ENCODE measurements at regions not wholly inside any gene's neighbourhood (a gene's known extent, or its start where the extent isn't known, plus 50 kb on each side); places are given as distances from the start of the nearest gene placed in this dataset.

GRCh38 chr10:118118716-118119115 is 72.0 kb upstream of the RAB11FIP2 start:
- H3K14ac ChIP-seq (replicated peaks; ENCODE audit: low read depth, low read length): no peak overlapping the region
- H4K8ac ChIP-seq (ENCODE audit: low read depth in 2 of 2, low read length in 2 of 2): no peak overlapping the region
- no peak for DNase-seq
- TF ChIP-seq, protein P1, sequence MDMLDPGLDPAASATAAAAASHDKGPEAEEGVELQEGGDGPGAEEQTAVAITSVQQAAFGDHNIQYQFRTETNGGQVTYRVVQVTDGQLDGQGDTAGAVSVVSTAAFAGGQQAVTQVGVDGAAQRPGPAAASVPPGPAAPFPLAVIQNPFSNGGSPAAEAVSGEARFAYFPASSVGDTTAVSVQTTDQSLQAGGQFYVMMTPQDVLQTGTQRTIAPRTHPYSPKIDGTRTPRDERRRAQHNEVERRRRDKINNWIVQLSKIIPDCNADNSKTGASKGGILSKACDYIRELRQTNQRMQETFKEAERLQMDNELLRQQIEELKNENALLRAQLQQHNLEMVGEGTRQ (IDR thresholded peaks at IDR 0.05; ENCODE audit: low read depth, low read length): no peak
- TF ChIP-seq RAD21 (IDR thresholded peaks at IDR 0.05; ENCODE audit: low read length): no peak
- no peak for TF ChIP-seq MAZ (IDR thresholded peaks at IDR 0.05; ENCODE audit: borderline replicate concordance, low read depth, low read length)
- TF ChIP-seq RFX5 (IDR thresholded peaks at IDR 0.05; ENCODE audit: low read depth, low read length): no peak
- H3K9ac ChIP-seq (ENCODE audit: low read depth, low read length): no peak overlapping the region
- dilution Hi-C loops (cut with HindIII; ENCODE audit: low sequenced_read_pairs, unreplicated experiment) (no loop called here), in situ Hi-C loops (cut with MboI; ENCODE audit: low sequenced_read_pairs) (no loop called here), intact Hi-C loops (cut with micrococcal nuclease) (no loop called here)
- no peak overlapping the region for H2BK120ac ChIP-seq (ENCODE audit: low read depth, low read length)
- H2AFZ ChIP-seq (replicated peaks; ENCODE audit: low read length, poor library complexity): no peak overlapping the region
- H3K9me3 ChIP-seq (ENCODE audit: control insufficient read depth, insufficient read depth, low read length): no peaks in the 10 kb centered on the region
- ChIA-PET CTCF (interaction anchor here (0.6 kb wide), 1 partner anchor 14 kb away, joined by 3 read pairs; no protein-coding TSS in a partner anchor), POLR2A (ENCODE audit: unreplicated experiment) (no interaction called here)
- no peak overlapping the region for H3K18ac ChIP-seq (ENCODE audit: low read depth, low read length)
- H3K27me3 ChIP-seq (ENCODE audit: control insufficient read depth, insufficient read depth, low read length): no peaks in the 10 kb centered on the region
- H2AK9ac ChIP-seq (replicated peaks; ENCODE audit: low read depth, low read length, poor library complexity): no peak overlapping the region
- no peak overlapping the region for H3K27ac ChIP-seq (ENCODE audit: insufficient read depth, low read length)
- H4K5ac ChIP-seq (ENCODE audit: low read depth, low read length): no peak overlapping the region
- H3K36me3 ChIP-seq (ENCODE audit: control insufficient read depth, insufficient read depth, low read length): no peaks in the 10 kb centered on the region
- H4K20me1 ChIP-seq (ENCODE audit: insufficient read depth, low read length): no peaks in the 10 kb centered on the region
- no peaks in the 10 kb centered on the region for H3K79me1 ChIP-seq (ENCODE audit: low read depth in 1 of 2, low read length in 2 of 2)
- H3K56ac ChIP-seq (ENCODE audit: extremely low read depth, insufficient read depth, low read length): no peak overlapping the region
- no peak overlapping the region for H2AK5ac ChIP-seq (ENCODE audit: low read depth, low read length)
- no peaks in the 10 kb centered on the region for H3K4me1 ChIP-seq (ENCODE audit: control insufficient read depth, insufficient read depth, low read length)
- H3K4ac ChIP-seq (ENCODE audit: low read depth, low read length): no peak overlapping the region
- no peak overlapping the region for H2BK15ac ChIP-seq (ENCODE audit: low read depth, low read length)
- no peak for ATAC-seq (ENCODE audit: low read depth)
- no peak overlapping the region for H2BK5ac ChIP-seq (ENCODE audit: low read depth, low read length, poor library complexity, severe bottlenecking)
- no peak overlapping the region for H3K23ac ChIP-seq (ENCODE audit: low read depth, low read length)
- H4K91ac ChIP-seq (ENCODE audit: insufficient read depth, low read depth, low read length): no peak overlapping the region
- H3K9me1 ChIP-seq (ENCODE audit: insufficient read depth, low read length): no peaks in the 10 kb centered on the region
- H2BK20ac ChIP-seq (ENCODE audit: low read depth, low read length): no peak overlapping the region
- H3K4me3 ChIP-seq (ENCODE audit: insufficient read depth, low read depth, low read length): no peak overlapping the region
- BruUV-seq (replicated peaks): no TSS peak
- no peak overlapping the region for H3K4me2 ChIP-seq (ENCODE audit: low read depth, low read length)

Data from IMR-90 (cell line).